HG03457 (cell line): ENCODE measurements at regions not wholly inside any gene's neighbourhood (a gene's known extent, or its start where the extent isn't known, plus 50 kb on each side); places are given as distances from the start of the nearest gene placed in this dataset.

ENCODE experiments used
- ATAC-seq: cut with Tn5 transposase; IDR thresholded peaks from one replicate; pipeline ENCODE4 v1.9.1; 2021; ENCODE audit warnings: moderate number of reproducible peaks; ENCODE audit not compliant: unreplicated experiment

DNA sequence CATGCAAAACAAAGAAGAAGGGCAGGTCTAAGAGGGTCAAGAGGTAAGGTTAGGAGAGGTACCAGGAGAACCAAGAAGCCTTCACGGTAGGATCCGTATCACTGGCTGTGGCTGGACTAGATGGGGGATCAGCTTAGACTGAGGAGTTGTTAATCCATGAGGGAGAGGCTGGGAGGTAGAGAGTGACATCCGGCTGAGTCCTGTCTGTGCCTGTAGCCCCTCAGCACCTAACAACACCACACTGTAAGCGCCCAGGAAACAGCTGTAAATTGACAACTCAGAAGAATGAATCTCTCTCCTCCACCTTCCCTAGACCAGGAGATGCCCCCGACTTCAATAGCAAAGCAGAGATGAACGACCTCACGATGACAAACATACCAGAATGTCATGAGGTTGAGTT lies 199.4 kb upstream of the RPL38 start:
- no peak for ATAC-seq

GRCh38 chr17:74005790-74006189 lies 197.7 kb upstream of the RPL38 start:
- no peak for ATAC-seq

DNA sequence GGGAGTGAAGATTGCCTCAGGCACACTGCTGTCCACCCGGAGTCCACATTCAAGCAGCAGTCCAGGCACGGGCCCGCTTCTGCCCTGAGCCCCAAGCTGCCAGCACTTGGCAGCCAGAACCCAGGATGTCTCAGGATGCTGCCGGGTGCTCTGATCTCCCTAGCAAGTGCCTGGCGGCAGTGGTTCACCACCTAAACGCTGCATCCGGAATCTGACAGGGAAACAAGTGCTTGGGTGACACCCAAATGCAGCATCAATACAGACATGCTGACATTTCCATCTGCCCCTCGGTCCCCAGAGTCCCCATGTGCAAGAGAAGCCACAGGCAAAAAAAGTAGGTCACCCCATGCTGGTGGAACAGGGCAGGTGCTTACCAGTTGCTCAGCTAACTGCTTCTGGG lies 197.1 kb upstream of the RPL38 start:
- ATAC-seq: no peak

- ATAC-seq: no peak
These were observed 195.3 kb upstream of the RPL38 start for GRCh38 chr17:74008196-74008595.

DNA sequence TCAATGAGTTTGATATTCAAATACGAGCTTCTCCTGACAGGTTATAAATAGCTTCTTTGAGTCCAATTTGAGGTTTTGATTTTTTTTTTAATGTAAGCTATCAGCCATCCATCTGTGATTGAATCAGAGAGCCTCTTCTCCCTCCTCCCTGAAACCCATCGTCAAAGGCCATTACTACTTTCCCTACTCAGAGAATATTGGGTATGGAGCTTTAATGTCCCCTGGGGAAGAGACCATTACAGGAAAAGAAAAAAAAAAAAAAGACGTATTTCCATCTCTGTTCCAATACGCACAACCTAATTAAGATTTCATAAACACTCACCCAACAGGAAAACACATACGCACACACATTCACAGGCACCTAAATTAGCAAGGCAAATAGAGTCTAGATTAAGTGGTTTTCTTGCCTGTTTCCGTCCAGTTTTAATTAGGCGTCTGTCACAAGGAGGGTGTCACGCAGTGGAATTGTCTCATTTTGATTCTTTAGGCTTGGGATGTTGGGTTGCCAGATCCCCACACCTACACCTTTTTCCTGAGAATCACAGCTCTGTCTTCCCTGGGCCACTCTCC lies 194.3 kb upstream of the RPL38 start:
- no peak for ATAC-seq

GRCh38 chr17:74010903-74011302 lies 192.6 kb upstream of the RPL38 start:
- no peak for ATAC-seq

GRCh38 chr17:74011966-74012365 lies 191.5 kb upstream of the RPL38 start:
- no peak for ATAC-seq

- no peak for ATAC-seq
These were observed 191.0 kb upstream of the RPL38 start for GRCh38 chr17:74012465-74012864.

DNA sequence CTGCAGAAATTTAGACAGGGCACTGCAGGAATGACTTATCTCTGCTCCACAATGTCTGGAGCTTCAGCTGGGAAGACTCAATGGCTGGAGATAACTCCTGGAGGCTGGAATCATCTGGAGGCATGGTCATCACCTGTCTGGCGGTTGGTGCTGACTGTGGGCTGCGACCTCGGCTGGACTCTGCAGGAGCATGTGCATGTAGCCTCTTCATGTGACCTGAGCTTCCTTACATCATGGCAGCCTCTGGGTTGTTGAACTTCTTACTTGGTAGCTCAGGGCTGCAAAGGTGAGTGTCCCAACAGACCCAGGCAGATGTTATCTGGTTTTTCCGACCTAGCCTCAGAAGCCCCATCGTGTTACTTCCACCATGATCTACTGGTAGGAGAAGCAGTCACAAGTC lies 188.2 kb upstream of the RPL38 start:
- ATAC-seq: no peak

DNA sequence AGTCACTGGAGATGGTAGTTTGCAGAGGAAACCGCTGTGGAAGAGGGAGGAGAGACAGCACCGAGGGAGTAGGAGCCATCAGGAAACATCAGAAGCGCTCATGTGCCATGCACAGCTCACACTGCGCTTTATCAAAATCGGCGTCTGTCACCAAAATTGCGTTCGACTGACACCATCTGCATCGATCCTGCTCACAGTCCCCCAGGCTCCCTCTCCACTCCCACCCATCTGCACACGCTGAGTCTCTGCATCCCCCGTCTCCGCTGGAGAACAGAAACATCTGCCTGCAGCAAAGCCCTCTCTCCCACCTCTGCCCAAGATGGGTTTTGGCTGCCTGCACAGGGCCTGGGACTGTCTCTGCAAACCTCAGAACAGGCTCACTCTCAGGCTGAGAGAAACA lies 187.5 kb upstream of the RPL38 start:
- no peak for ATAC-seq

DNA sequence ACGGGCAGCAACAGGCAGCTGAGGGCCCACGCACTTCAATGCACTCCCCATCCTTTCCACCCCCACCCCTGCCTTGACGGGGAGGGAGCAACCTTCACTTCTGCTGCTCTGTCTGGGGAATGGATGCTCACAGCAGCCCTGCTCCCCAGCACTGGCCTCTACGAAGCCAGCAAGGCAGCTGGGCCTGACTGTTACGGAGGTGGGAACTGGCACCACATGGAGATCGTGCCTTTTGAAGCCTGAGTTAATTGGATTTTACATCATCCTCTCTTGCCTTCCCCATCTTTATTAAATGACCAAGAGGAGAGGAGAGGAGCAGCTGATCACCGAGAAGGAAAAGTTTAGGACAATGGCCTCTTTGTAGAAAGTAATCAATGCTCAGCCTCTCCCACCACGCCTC lies 187.0 kb upstream of the RPL38 start:
- ATAC-seq: no peak

DNA sequence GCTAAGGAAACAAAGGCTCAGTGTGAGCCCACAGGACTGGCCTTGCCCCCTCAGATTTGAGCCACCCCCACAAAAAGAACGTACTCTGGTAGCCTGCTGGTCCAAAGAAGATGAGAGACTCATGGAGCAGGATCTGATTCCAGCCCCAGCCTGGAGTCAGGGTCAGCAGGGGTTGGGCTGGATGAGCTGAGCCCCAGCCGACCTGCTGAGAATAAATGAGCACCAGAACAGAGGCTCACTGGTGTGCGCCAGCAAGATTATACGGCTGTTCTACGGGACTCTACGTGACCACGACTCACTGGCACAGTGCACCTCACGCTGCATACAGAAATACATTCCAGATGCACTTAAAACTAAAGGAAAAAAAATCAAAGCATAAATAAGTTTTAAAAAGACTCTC lies 186.0 kb upstream of the RPL38 start:
- ATAC-seq: no peak

- ATAC-seq: no peak
These were observed 185.4 kb upstream of the RPL38 start for GRCh38 chr17:74018115-74018514.

DNA sequence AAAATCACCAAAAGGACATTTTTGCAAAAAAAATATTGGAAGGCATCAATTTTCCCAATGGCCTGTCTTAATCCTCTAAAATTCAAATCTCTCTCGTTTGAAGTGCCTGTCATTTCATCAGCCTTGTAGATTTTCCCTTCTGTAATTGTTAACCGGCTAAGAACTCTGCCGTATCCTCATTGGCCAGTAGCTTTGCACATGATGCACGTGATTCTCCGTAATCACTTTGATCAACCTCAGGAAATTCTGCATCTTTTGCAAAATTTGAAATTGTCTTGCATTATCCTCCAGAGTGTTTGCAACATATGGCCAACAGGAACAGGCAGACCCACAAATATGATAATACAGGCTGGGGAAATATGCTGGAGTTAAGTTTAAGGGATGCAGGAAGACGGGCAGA lies 184.2 kb upstream of the RPL38 start:
- no peak for ATAC-seq

DNA sequence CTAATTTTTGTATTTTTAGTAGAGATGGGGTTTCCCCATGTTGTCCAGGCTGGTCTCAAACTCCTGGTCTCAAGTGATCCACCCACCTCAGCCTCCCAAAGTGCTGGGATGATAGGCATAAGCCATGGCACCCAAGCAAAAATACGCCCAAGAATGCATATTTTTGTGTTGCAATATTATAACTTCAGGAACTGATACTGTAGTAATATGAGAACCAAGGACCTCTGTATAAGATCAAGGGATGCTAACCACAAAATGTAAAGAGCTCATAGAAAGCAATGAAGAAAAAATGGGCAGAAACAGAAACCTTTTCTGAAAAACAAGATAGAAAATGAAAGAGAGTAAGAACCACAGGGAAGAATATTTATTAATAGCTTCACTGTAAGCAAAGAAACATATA lies 183.6 kb upstream of the RPL38 start:
- no peak for ATAC-seq

GRCh38 chr17:74020522-74020921 lies 183.0 kb upstream of the RPL38 start:
- no peak for ATAC-seq

DNA sequence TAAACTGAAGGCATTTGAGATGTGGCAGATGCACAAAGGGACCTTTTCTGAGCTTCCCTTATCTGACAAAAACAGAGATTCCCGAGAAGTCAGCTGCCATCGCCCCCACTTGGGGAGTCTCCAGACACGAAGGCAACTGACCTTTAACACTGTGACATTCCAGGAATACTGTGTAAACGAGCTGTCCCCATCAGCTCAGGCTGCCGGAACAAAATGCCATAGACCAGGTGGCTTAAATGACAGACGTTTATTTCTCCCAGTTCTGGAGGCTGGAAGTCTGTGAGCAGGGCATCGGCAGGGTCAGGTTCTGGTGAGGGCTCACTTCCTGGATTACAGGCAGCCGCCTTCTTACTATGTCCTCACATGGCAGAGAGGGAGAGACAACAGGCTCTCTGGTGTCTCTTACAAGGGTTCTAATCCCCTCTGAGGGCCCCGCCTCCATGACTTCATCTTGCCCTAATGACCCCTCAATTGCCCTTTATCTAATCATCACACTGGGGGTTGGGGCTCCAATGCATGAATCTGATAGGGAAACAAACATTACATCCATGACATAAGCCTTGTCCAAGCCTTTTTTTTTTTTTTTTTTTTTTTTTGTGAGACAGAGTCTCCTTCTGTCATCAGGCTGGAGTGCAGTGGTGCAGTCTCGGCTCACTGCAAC lies 178.5 kb upstream of the RPL38 start:
- no peak for ATAC-seq

DNA sequence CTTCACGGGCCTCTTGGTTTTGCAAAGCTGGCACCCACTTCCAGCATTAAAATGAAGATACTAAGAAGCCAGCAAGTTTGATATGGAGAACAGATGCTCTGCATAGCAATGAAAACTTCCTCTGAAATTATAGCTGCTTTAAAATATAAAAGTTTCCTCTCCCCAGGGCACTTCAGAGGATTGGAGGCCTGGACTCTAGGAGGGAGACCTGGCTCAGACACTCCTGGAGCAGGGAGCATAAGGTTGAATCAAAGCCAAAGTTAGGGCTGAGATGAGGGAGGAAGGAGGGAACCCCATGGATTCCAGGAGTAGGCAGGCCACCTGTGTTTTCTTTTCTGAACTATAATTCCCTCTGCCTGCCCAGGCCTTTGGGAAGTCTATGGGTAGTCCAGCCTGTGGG lies 176.0 kb upstream of the RPL38 start:
- no peak for ATAC-seq

- ATAC-seq: no peak
These were observed 174.9 kb upstream of the RPL38 start for GRCh38 chr17:74028354-74029116.

GRCh38 chr17:74031316-74032090 lies 172.0 kb upstream of the RPL38 start:
- ATAC-seq: no peak

DNA sequence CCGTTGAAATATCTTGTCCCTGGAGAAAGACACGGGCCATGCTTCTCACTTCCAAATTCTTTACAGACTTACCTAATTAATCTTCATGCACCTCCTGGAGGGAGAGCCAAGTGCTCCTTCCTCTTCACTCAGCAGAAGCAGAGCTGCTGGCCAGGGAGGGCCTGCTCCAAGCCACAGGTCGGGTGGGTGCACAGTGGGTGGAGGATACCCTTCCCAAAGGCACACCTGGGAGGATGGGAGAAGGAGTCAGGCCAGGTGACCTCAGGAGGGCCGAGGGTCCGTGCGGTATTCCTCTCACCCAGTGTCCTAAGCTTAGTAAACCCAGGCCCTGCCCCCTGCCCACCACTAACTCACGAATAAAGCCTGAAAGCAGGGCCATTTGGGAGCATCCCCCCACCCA lies 171.3 kb upstream of the RPL38 start:
- no peak for ATAC-seq

DNA sequence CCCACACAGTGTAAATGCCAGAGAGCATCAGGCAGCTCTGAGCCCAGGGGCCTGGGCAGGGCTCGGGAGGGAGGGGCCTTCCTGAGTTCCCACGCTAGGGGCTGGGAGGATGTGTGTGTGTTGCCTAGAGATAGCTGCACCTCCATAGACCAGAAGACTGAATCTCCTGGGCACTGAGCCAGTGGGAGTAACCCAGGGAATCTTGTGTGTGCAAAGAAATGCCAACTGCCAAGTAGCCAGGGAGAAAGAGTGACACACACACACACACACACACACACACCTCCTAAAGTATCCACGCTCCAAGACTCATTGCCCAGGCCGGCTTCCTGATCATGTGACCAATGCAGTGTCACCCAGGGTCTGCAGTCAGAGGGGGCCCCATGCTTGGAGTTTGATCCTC lies 166.2 kb upstream of the RPL38 start:
- ATAC-seq: no peak
